Ectodermal cell (in vitro differentiated cells): ENCODE measurements at regions not wholly inside any gene's neighbourhood (a gene's known extent, or its start where the extent isn't known, plus 50 kb on each side); places are given as distances from the start of the nearest gene placed in this dataset.
"Not testable (repeated sequence)": the region's sequence is repeated elsewhere in the genome, so short reads cannot be mapped to it uniquely, and the experiment has no call there.

Source experiments
- H3K27ac ChIP-seq: 2 replicates; pipeline ENCODE4 v1.7.0; 2013; ENCODE audit warnings: mild to moderate bottlenecking, low read depth, low read length; ENCODE audit not compliant: insufficient read depth, poor library complexity, severe bottlenecking
- H3K27me3 ChIP-seq: 2 replicates; pipeline ENCODE4 v1.7.0; 2013; ENCODE audit warnings: mild to moderate bottlenecking, low read length; ENCODE audit not compliant: insufficient read depth, control insufficient read depth, poor library complexity, severe bottlenecking
- H3K36me3 ChIP-seq: one replicate; pipeline ENCODE4 v1.7.0; 2013; ENCODE audit warnings: low read length; ENCODE audit not compliant: control insufficient read depth, insufficient read depth
- H3K4me1 ChIP-seq: one replicate; pipeline ENCODE4 v1.7.0; 2013; ENCODE audit warnings: low read length; ENCODE audit not compliant: control insufficient read depth, insufficient read depth
- H3K4me3 ChIP-seq: 2 replicates; pipeline ENCODE4 v1.7.0; 2013; ENCODE audit warnings: low read depth, low read length, control low read depth; ENCODE audit not compliant: insufficient read depth
- H3K9me3 ChIP-seq: 2 replicates; pipeline ENCODE4 v1.7.0; 2013; ENCODE audit warnings: mild to moderate bottlenecking, low read length, moderate library complexity; ENCODE audit not compliant: control insufficient read depth
- WGBS, 2 experiments: methylation state at CpG; one replicate each; pipeline ENCODE4 v1.1.7; 2013; ENCODE audit warnings: missing lambda C conversion rate in 2 of 2; 5-methylcytosine and 5-hydroxymethylcytosine counted together

DNA sequence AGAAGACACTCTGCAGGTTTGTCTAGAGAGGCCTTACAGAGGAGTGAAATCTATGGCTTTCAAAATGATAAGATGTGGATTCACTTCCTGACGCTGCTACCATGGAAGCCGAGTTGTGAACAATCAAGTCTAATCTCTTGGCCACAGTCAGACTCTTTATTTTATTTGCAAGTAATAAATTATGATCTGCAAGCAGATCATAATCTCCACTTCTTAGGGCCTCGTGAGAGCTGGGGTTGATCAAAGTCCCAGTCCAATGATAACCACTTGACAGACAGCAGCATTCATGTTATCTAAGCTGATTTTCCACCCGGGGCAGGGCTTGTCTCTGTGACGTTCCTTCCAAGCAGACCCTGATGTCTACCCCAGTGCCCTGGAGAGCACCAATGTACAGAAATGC is 776.4 kb upstream of the AUTS2 start:
- Histone ChIP-seq H3K27ac (no peak overlapping the region), H3K4me1 (no peaks in the 10 kb centered on the region), H3K4me3 (no peak overlapping the region), H3K36me3 (no peaks in the 10 kb centered on the region), H3K9me3 (no peaks in the 10 kb centered on the region), H3K27me3 (no peaks in the 10 kb centered on the region)
- 73 to 75% methylated on average over 5 of the region's 5 CpGs for WGBS, 2 experiments

DNA sequence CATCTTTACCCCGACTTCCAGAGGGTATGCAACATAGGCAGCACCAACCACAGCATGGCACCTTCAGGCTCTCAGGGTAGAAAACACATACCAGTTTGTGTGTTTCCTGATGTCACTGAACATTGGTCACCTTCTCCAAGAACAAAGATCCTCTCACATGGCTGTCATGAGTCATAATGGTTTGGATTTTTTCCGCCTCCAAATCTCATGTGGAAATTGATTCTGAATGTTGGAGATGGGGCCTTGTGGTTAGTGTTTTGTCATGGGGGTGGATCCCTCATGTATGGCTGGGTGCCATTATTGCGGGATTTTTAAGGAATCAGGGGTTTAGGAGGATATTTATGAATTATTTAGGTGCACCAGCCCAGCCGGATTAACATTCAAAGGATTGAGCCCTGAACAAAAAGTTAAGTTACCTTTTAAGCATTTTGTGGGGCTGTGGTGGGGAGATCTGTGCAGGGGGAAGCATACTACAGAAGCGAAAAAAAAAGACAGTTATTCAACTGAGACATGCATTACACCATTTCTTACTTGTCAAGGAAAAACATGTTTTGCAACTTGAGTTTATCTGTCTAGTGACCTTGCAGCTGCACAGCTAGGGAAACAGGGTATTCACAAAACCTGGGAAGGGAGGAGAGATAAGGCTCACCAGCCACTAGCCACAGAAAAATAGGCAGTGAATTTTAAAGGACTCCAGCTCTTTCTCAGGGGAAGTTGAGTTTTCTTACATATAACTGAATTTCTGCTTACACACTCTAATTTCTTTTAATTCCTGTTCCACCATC is 774.1 kb upstream of the AUTS2 start:
- H3K36me3 ChIP-seq: no peaks in the 10 kb centered on the region
- H3K4me1 ChIP-seq: no peaks in the 10 kb centered on the region
- H3K9me3 ChIP-seq: no peaks in the 10 kb centered on the region
- H3K27ac ChIP-seq: no peak overlapping the region
- H3K4me3 ChIP-seq: no peak overlapping the region
- no peaks in the 10 kb centered on the region for H3K27me3 ChIP-seq
- 92 to 94% methylated on average over 5 of the region's 5 CpGs for WGBS, 2 experiments

DNA sequence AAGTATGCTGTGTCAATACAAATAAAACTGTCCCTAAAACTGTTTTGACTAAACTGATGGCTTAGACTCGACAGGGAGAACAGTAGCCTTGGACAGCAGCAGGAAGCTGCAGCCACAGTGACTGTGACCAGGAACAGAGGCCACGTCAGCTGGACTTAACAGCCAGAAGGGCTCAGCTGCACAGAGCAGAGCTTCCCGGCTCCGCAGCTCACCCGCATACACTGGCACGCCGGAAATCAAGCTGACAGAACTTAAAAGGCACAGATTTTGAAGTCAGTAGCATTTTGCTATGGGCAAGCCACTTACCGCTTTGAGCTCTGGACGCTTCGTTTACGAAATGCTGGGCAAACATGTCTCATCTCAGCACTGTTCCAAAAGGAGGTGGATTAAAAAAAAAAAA is 769.7 kb upstream of the AUTS2 start:
- Histone ChIP-seq H3K9me3 (peaks cover 3% of the 10 kb centered on the region), H3K27me3 (no peaks in the 10 kb centered on the region), H3K4me1 (no peaks in the 10 kb centered on the region), H3K27ac (no peak overlapping the region), H3K36me3 (no peaks in the 10 kb centered on the region), H3K4me3 (no peak overlapping the region)
- WGBS, 2 experiments: 93 to 95% methylated on average over 11 of the region's 11 CpGs

DNA sequence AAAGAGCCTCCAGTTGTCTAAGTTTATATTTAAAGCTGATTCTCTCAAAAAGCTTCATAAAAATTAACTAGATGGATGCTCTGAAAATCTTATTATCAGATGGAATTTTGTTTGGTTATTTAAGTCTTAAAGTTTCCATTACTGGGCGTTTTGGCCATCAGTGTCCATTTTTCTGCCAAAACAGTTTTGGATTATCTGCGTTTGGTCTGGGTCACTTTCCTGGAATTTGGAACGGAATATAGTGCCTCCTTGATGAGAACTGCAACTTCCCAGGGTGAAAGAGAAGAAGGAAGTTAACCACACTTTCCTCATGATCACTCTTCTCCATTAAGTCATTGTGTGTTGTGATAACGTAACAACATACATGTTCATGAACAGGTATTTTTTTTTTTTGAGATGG is 764.9 kb upstream of the AUTS2 start:
- 93% methylated on average over 3 of the region's 4 CpGs for WGBS, 2 experiments
- Histone ChIP-seq H3K27me3 (no peaks in the 10 kb centered on the region), H3K4me1 (no peaks in the 10 kb centered on the region)

DNA sequence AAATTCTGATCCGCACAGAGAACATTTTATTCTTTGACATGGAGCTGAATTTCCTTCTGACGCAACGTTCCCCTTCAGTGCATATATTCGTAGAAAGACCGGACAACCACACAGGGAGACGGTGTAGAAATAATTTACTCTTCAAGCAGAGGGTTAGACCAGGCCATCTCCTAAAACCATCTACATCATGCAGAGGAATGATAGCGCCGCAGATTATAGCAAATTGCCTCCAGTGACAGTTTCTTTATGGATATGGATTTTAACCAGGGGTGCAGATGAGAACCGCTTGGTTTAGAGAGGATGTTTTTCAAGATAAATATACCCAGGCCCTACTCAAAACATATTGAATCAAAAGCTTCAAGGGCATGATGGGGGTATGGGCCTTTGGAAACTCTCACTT is 759.3 kb upstream of the AUTS2 start:
- Histone ChIP-seq H3K36me3 (no peaks in the 10 kb centered on the region), H3K4me1 (no peaks in the 10 kb centered on the region), H3K4me3 (no peak overlapping the region), H3K9me3 (no peaks in the 10 kb centered on the region), H3K27me3 (no peaks in the 10 kb centered on the region), H3K27ac (no peak overlapping the region)
- WGBS, 2 experiments: 96% methylated on average over 8 to 9 of the region's 9 CpGs

More for the DNA sequence above, 764.9 kb upstream of the AUTS2 start:
- Histone ChIP-seq H3K4me3 (no peak overlapping the region), H3K9me3 (peaks cover 3% of the 10 kb centered on the region), H3K36me3 (no peaks in the 10 kb centered on the region), H3K27ac (no peak overlapping the region)

DNA sequence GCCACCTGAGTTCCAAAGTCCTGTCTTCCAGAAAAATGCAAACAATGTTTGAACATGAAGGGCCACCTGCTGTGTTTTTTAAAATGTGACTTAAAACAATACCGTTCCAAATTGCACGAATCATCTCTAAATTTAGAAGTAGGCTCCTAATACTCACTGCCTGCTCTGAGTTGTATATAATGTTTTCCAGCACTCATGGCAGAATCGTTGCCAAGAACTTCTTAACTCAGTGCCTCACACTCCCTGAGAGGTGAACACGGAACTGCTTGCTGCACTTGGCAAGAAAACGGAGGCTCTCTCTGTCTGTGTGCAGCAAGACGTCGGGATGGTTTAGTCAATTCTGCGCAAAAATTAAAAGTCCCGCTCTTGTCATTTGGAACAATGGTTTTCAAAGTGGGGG is 757.3 kb upstream of the AUTS2 start:
- 89 to 90% methylated on average over 9 of the region's 9 CpGs for WGBS, 2 experiments
- Histone ChIP-seq H3K4me3 (no peak overlapping the region), H3K36me3 (no peaks in the 10 kb centered on the region), H3K9me3 (no peaks in the 10 kb centered on the region), H3K4me1 (no peaks in the 10 kb centered on the region), H3K27me3 (no peaks in the 10 kb centered on the region), H3K27ac (no peak overlapping the region)

DNA sequence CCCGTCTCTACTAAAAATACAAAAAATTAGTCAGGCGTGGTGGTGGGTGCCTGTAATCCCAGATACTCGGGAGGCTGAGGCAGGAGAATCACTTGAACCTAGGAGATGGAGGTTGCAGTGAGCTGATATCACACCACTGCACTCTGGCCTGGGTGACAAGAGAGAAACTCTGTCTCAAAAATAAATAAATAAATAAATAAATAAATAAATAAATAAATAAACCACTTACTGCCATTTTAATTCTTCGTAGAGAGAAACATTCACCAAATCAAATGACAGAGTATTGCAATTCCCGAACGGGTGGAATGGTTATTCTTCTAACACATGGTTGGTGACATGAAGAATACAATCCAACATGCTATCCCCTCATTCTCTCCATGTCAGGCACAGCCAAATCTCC is 754.3 kb upstream of the AUTS2 start:
- H3K4me1 ChIP-seq, H3K27me3 ChIP-seq, H3K9me3 ChIP-seq, H3K27ac ChIP-seq, H3K36me3 ChIP-seq, H3K4me3 ChIP-seq: not testable (repeated sequence)
- 92 to 93% methylated on average over 6 of the region's 6 CpGs for WGBS, 2 experiments

DNA sequence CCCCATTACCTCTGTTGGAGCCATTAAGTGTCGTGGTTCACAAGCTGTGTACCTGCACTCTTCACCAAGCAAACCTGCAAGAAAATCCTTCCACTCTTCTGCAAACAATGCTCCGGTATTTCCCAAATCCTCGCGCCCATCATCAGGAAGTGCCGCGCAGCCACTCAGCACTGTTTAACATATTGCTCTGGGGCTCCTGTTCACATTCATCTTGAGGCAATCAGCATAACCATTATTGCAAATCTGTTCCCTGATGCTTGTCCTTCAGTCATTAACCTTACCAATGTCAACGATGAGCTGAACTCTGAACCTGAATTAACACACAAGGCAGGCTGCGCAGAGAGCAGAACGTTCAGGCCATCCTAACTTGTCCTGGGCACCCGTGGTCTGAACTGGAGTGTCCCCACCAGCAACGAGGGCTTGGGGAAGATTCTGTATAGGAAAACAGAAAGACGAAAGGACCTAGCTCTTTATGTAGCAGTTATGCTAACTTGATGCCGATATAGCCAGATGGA is 751.4 kb upstream of the AUTS2 start:
- Histone ChIP-seq H3K4me1 (no peaks in the 10 kb centered on the region), H3K27me3 (no peaks in the 10 kb centered on the region), H3K36me3 (no peaks in the 10 kb centered on the region), H3K4me3 (no peak overlapping the region), H3K27ac (no peak overlapping the region), H3K9me3 (no peaks in the 10 kb centered on the region)
- WGBS, 2 experiments: 90% methylated on average over 13 of the region's 13 CpGs

DNA sequence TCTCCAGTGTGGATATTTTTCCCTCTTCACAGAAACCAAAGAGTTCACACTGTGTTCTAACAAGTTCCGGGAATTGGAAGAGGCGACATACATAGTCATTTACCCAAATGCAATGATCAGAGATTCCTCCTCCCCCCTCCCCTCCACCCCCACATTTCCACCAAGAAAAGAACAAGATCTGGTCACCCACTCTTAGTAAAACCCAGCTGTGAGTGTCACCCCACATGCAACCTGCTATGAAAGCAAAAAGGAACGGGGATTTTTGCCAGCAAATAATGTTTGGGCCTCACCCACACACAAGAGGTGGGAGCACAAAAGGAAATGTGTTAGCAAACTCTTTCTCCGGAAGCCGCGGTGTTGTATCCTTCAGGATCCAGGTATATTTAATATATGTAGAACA is 745.0 kb upstream of the AUTS2 start:
- no peaks in the 10 kb centered on the region for H3K36me3 ChIP-seq
- H3K4me3 ChIP-seq: no peak overlapping the region
- no peak overlapping the region for H3K27ac ChIP-seq
- H3K27me3 ChIP-seq: no peaks in the 10 kb centered on the region
- no peaks in the 10 kb centered on the region for H3K9me3 ChIP-seq
- 94 to 95% methylated on average over 3 to 6 of the region's 6 CpGs for WGBS, 2 experiments
- no peaks in the 10 kb centered on the region for H3K4me1 ChIP-seq

DNA sequence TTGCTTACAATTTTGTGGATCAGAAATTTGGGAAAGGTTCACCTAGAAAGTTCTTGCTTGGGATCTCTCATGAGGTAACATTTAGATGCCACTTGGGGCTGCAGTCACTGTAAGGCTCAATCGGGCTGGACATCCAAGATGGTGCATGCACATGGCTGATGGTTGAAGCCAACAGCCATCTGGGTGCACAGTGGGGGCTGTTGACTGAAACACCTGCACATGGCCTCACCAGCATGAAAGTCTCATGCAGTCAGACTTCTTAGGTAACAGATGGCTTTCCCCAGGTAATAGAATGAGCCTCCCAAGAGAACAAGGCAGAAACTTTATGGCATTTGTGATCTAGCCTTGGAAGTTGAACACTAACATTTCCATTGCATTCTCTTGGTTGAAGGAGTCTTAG is 740.7 kb upstream of the AUTS2 start:
- WGBS, 2 experiments: 93 to 99% methylated on average over 1 of the region's 1 CpG
- Histone ChIP-seq H3K4me1 (no peaks in the 10 kb centered on the region), H3K4me3 (no peak overlapping the region), H3K9me3 (no peaks in the 10 kb centered on the region), H3K36me3 (no peaks in the 10 kb centered on the region), H3K27me3 (no peaks in the 10 kb centered on the region), H3K27ac (no peak overlapping the region)
